GM20000 (cell line): ENCODE measurements at regions not wholly inside any gene's neighbourhood (a gene's known extent, or its start where the extent isn't known, plus 50 kb on each side); places are given as distances from the start of the nearest gene placed in this dataset.
"Not testable (repeated sequence)": the region's sequence is repeated elsewhere in the genome, so short reads cannot be mapped to it uniquely, and the experiment has no call there.

Experiments
- DNase-seq: peaks from one replicate; pipeline ENCODE4 v3.0.0; 2012; ENCODE audit warnings: low spot score
- TF ChIP-seq, protein P1 (sequence below): IDR thresholded peaks from 2 replicates; pipeline ENCODE4 v1.5.1; 2012; ENCODE audit warnings: mild to moderate bottlenecking, control low read depth; ENCODE audit errors: extremely low read depth, missing control alignments

DNA sequence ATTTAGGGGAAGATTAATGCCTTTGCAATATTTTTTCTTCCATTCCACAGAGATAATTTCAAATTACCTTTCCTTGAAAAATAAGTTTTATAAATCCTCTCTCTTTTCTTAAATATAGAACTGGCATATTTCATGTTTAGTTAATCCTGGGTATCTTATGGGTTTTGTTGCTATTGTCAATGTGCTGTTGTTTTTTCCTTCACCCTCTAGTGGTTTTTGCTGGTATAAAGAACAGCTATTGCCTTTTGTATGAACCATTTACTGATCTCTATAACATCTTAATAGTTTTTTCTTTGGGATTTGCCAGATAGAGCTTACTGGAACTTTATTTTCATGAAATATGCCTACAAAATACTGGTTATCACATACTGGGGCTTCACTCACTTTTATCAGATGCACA lies 359.6 kb upstream of the DPPA4 start:
- TF ChIP-seq, protein P1, sequence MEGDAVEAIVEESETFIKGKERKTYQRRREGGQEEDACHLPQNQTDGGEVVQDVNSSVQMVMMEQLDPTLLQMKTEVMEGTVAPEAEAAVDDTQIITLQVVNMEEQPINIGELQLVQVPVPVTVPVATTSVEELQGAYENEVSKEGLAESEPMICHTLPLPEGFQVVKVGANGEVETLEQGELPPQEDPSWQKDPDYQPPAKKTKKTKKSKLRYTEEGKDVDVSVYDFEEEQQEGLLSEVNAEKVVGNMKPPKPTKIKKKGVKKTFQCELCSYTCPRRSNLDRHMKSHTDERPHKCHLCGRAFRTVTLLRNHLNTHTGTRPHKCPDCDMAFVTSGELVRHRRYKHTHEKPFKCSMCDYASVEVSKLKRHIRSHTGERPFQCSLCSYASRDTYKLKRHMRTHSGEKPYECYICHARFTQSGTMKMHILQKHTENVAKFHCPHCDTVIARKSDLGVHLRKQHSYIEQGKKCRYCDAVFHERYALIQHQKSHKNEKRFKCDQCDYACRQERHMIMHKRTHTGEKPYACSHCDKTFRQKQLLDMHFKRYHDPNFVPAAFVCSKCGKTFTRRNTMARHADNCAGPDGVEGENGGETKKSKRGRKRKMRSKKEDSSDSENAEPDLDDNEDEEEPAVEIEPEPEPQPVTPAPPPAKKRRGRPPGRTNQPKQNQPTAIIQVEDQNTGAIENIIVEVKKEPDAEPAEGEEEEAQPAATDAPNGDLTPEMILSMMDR = no peak
- no peak for DNase-seq

DNA sequence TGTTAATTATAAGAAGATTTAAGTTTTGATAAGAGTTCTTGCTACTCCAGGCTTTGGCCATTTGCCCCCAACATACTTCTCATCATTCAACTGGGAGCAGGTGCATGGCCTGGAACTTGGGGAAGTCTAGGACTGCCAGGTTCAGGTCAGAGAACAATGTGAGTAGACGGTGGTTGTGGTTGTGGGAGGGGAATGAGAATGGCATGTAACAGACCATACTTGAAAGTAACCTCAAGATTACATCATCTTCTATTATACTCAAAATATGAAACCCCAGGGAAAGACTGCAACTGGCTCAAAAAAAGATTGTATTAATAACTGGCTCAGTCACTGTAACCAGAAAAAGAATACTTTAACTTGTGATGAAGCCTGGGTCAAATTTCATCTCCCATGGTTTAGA lies 364.9 kb upstream of the DPPA4 start:
- peak; percentile 6 for DNase-seq
- TF ChIP-seq, protein P1 = no peak

DNA sequence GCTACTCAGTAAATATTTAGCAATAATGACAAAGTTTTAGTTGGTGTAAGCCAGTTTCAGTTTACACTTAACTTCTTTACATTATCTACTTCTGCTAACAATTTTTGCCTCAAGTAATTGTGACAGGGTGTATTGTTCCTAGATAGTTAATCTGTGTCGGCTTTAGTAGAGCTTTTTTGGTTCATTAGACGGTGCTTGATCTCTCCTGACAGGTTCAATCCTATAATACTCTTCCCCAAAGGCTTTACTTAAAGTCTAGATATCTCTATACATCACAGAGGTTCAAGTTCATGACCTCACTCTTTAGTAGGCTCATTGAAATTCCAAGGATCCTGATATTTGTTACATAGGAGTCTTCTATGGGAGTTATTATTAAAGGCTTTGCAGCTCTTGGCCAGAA lies 365.6 kb upstream of the DPPA4 start:
- TF ChIP-seq, protein P1 = no peak
- no peak for DNase-seq

DNA sequence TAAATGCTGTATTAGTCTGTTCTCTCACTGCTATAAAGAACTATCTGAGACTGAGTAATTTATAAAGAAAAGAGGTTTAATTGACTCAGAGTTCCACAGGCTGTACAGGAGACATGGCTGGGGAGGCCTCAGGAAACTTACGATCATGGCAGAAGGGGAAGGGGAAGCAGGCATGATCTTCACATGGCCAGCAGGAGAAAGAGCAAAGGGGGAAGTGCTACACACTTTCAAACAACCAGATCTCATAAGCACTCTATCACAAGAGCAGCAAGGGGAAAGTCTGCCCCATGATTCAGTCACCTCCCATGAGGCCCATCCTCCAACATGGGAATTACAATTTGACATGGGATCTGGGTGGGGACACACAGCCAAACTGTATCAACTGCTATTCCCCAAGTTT lies 367.8 kb upstream of the DPPA4 start:
- not testable (repeated sequence) for DNase-seq

DNA sequence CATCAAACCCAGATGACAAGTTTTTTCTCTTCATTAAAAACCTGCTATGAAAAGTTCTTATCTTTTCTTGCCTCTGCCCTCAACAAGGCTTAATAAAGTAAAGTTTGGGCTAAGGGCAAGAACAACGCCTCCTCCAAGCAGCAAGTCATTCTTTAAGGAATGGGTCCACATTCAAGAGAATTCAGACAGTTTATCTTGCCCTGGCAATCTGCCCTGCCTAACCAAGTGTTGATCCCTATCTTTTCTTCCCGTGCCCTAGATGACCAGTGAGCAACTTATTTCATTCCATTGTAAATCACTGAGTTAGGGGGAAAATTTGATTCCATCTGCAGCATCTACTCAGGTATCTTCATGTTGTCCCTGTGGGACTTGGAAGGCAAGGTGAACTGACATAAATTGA lies 370.3 kb upstream of the DPPA4 start:
- DNase-seq = no peak
- TF ChIP-seq, protein P1 = no peak

DNA sequence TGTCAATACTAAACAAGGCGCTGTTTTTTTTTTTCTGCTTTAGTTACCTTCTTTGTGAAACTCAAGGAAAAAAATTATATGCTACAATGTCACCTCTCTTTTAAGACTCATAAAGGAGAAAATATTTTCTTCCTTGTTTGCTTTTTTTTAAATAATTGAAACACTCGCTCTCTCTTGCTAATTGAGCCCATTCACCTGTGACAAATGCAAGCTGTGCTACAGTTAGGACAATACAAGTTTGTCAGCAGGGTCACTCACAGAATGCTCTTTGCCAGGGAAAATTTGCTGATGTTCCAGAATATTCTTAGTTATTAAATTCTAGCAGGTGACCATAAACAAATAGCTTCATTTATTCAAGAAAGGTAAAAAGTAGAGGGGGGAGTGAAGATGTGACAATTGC lies 375.9 kb upstream of the DPPA4 start:
- no peak for DNase-seq
- TF ChIP-seq, protein P1 = no peak

DNA sequence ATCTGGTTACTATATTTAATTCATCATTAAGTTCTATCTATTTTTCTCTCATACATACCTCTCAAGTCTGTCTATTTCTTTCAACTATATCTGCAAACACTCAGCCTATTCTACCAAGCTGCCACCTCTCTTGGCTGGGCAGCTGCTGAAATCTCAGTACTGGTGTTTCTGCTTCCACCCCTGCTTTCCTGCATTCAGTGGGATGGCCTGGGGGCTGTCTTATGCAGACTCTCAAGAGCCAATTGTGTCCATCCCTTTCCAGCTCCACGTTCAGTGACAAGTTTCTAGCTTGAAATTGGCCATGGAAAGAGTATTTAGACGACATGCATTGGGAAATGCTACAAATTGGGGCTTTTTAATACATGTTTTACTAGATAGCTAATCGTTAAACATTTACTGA lies 378.4 kb upstream of the DPPA4 start:
- TF ChIP-seq, protein P1 = no peak
- DNase-seq = no peak

DNA sequence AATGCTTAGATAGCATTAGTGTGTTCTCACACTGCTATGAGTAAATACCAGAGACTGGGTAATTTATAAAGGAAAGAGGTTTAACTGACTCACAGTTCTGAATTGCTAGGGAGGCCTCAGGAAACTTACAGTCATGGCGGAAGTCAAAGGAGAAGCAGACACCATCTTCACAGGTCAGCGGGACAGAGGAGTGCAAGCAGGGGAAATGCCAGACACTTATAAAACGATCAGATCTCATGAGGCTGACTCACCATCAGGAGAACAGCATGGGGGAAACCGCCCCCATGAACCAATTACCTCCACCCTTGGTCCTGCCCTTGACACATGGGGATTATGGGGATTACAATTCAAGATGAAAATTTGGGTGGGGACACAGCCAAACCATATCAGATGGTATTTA lies 381.5 kb upstream of the DPPA4 start:
- TF ChIP-seq, protein P1 = no peak
- DNase-seq = no peak
